Adrenal gland (tissue), 5 donors: ENCODE measurements at regions not wholly inside any gene's neighbourhood (a gene's known extent, or its start where the extent isn't known, plus 50 kb on each side); places are given as distances from the start of the nearest gene placed in this dataset.

Source experiments
- POLR2A ChIP-seq, 2 donors: fragments of 450-650 bp; IDR thresholded peaks; one replicate each; pipeline ENCODE4 v1.6.1; 2017; ENCODE audit warnings: antibody characterized with exemption in 2 of 2, mild to moderate bottlenecking in 2 of 2, moderate library complexity in 1 of 2
- TF ChIP-seq, protein P1 (sequence below), 6 experiments: fragments of 450-650 bp in 4 of 6; fragments of 200-600 bp in 2 of 6; sonication (generic) in 1 of 6; IDR thresholded peaks; 1 replicate in 5 of 6; 2 replicates in 1 of 6; pipeline versions ENCODE4 v1.5.1 to v1.8.0; 2016 to 2021; ENCODE audit warnings: antibody characterized with exemption in 6 of 6, mild to moderate bottlenecking in 2 of 6, moderate library complexity in 1 of 6
- donor health status: DM: no; HTN: no; CAD: no.

DNA sequence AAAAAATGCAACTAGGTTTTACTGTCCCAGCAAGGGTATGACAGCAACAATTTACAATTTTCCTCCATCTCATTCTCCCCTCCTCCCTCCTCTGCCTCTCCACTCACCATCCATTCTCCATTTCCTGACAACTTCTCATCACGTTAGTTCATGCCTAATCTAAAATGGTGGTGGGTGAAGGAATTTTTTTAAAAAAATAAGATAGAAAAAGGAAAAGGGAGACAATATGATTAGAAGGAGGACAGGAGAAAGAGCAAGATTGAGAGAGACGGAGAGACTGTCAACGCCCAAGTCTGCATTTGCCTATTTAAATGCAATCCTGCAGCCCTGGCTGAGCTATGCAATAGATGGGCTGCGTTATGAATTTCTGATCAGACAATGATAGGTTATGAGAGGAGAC, 380.7 kb upstream of the PSMD7 start:
- TF ChIP-seq, protein P1, sequence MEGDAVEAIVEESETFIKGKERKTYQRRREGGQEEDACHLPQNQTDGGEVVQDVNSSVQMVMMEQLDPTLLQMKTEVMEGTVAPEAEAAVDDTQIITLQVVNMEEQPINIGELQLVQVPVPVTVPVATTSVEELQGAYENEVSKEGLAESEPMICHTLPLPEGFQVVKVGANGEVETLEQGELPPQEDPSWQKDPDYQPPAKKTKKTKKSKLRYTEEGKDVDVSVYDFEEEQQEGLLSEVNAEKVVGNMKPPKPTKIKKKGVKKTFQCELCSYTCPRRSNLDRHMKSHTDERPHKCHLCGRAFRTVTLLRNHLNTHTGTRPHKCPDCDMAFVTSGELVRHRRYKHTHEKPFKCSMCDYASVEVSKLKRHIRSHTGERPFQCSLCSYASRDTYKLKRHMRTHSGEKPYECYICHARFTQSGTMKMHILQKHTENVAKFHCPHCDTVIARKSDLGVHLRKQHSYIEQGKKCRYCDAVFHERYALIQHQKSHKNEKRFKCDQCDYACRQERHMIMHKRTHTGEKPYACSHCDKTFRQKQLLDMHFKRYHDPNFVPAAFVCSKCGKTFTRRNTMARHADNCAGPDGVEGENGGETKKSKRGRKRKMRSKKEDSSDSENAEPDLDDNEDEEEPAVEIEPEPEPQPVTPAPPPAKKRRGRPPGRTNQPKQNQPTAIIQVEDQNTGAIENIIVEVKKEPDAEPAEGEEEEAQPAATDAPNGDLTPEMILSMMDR (IDR thresholded peaks at IDR 0.05) = no peak
- no peak for TF ChIP-seq POLR2A (IDR thresholded peaks at IDR 0.05)
